Activated CD4-positive, alpha-beta T cell treated with anti-CD3 and anti-CD28 coated beads for 48 hours (primary cell): ENCODE measurements at regions not wholly inside any gene's neighbourhood (a gene's known extent, or its start where the extent isn't known, plus 50 kb on each side); places are given as distances from the start of the nearest gene placed in this dataset.

Source experiments
- DNase-seq: peaks from one replicate; pipeline ENCODE4 v3.0.0-alpha.2; 2020

- no peak for DNase-seq
These were observed 307.6 kb upstream of the PLXNA2 start for GRCh38 chr1:208551633-208552320.

- DNase-seq: no peak
These were observed 308.7 kb upstream of the PLXNA2 start for GRCh38 chr1:208552928-208553327.

- no peak for DNase-seq
These were observed 312.3 kb upstream of the PLXNA2 start for GRCh38 chr1:208556461-208556860.

- DNase-seq: no peak
These were observed 313.0 kb upstream of the PLXNA2 start for GRCh38 chr1:208557046-208557722.

GRCh38 chr1:208557723-208558094 lies 313.5 kb upstream of the PLXNA2 start:
- no peak for DNase-seq

- DNase-seq: no peak
These were observed 315.6 kb upstream of the PLXNA2 start for GRCh38 chr1:208559597-208560329.

- DNase-seq: no peak
These were observed 318.2 kb upstream of the PLXNA2 start for GRCh38 chr1:208562151-208562960.

- no peak for DNase-seq
These were observed 320.3 kb upstream of the PLXNA2 start for GRCh38 chr1:208564466-208564865.

GRCh38 chr1:208565756-208566440 lies 321.7 kb upstream of the PLXNA2 start:
- no peak for DNase-seq

- DNase-seq: no peak
These were observed 325.0 kb upstream of the PLXNA2 start for GRCh38 chr1:208569181-208569580.

GRCh38 chr1:208570362-208570761 lies 326.2 kb upstream of the PLXNA2 start:
- no peak for DNase-seq

- no peak for DNase-seq
These were observed 332.2 kb upstream of the PLXNA2 start for GRCh38 chr1:208576425-208576824.

- DNase-seq: no peak
These were observed 333.3 kb upstream of the PLXNA2 start for GRCh38 chr1:208577381-208577905.

GRCh38 chr1:208581209-208581608 lies 337.0 kb upstream of the PLXNA2 start:
- DNase-seq: no peak

- DNase-seq: no peak
These were observed 337.5 kb upstream of the PLXNA2 start for GRCh38 chr1:208581667-208582066.

- no peak for DNase-seq
These were observed 340.1 kb upstream of the PLXNA2 start for GRCh38 chr1:208584167-208584755.

- DNase-seq: no peak
These were observed 342.9 kb upstream of the PLXNA2 start for GRCh38 chr1:208587110-208587509.

GRCh38 chr1:208593306-208594006 lies 349.3 kb upstream of the PLXNA2 start:
- no peak for DNase-seq

- DNase-seq: no peak
These were observed 351.1 kb upstream of the PLXNA2 start for GRCh38 chr1:208595236-208595635.

- no peak for DNase-seq
These were observed 351.6 kb upstream of the PLXNA2 start for GRCh38 chr1:208595745-208596144.

GRCh38 chr1:208597571-208597970 lies 353.4 kb upstream of the PLXNA2 start:
- no peak for DNase-seq
